RWPE2 (cell line): ENCODE measurements at regions not wholly inside any gene's neighbourhood (a gene's known extent, or its start where the extent isn't known, plus 50 kb on each side); places are given as distances from the start of the nearest gene placed in this dataset.

ENCODE experiments used
- ATAC-seq: fragments of 200-7000 bp; cut with Tn5 transposase; 3 replicates; pipeline ENCODE4 v1.9.1; 2021; ENCODE audit warnings: low read depth
- DNase-seq: peaks from one replicate; pipeline ENCODE4 v3.0.0-alpha.2; 2020; ENCODE audit warnings: low spot score
- H3K27ac ChIP-seq: fragments of 450-650 bp; 2 replicates; pipeline ENCODE4 v1.5.1; 2017; ENCODE audit warnings: mild to moderate bottlenecking; ENCODE audit not compliant: poor library complexity, severe bottlenecking
- H3K27me3 ChIP-seq: fragments of 250-450 bp; sonication (Bioruptor Pico); 2 replicates; pipeline ENCODE4 v1.5.1; 2021; ENCODE audit warnings: mild to moderate bottlenecking, moderate library complexity; ENCODE audit not compliant: insufficient read depth, poor library complexity, severe bottlenecking
- H3K36me3 ChIP-seq: fragments of 250-450 bp; sonication (Bioruptor Pico); 2 replicates; pipeline ENCODE4 v1.5.1; 2020; ENCODE audit warnings: low read depth, mild to moderate bottlenecking, moderate library complexity
- H3K4me1 ChIP-seq: fragments of 250-450 bp; sonication (Bioruptor Pico); 2 replicates; pipeline ENCODE4 v1.5.1; 2021; ENCODE audit warnings: mild to moderate bottlenecking, moderate library complexity; ENCODE audit not compliant: insufficient read depth, poor library complexity, severe bottlenecking
- H3K4me3 ChIP-seq: fragments of 250-450 bp; sonication (Bioruptor Pico); 2 replicates; pipeline ENCODE4 v1.5.1; 2021; ENCODE audit warnings: mild to moderate bottlenecking, moderate library complexity; ENCODE audit not compliant: severe bottlenecking
- H3K9me3 ChIP-seq: fragments of 250-450 bp; sonication (Bioruptor Pico); 2 replicates; pipeline ENCODE4 v1.5.1; 2021; ENCODE audit warnings: mild to moderate bottlenecking, moderate library complexity; ENCODE audit not compliant: severe bottlenecking
- CTCF ChIP-seq: fragments of 450-650 bp; IDR thresholded peaks from one replicate; pipeline ENCODE4 v1.5.1; 2017; ENCODE audit warnings: mild to moderate bottlenecking, moderate library complexity; ENCODE audit not compliant: poor library complexity, severe bottlenecking

- DNase-seq (no peak), ATAC-seq (no peak)
- Histone ChIP-seq H3K36me3 (no peaks in the 10 kb centered on the region), H3K27me3 (no peaks in the 10 kb centered on the region), H3K9me3 (no peaks in the 10 kb centered on the region), H3K27ac (no peak overlapping the region), H3K4me1 (peaks cover 24% of the 10 kb centered on the region), H3K4me3 (no peak overlapping the region)
- no peak for TF ChIP-seq CTCF
These were observed 125.0 kb downstream of the C6orf118 start for GRCh38 chr6:165184192-165184979.

DNA sequence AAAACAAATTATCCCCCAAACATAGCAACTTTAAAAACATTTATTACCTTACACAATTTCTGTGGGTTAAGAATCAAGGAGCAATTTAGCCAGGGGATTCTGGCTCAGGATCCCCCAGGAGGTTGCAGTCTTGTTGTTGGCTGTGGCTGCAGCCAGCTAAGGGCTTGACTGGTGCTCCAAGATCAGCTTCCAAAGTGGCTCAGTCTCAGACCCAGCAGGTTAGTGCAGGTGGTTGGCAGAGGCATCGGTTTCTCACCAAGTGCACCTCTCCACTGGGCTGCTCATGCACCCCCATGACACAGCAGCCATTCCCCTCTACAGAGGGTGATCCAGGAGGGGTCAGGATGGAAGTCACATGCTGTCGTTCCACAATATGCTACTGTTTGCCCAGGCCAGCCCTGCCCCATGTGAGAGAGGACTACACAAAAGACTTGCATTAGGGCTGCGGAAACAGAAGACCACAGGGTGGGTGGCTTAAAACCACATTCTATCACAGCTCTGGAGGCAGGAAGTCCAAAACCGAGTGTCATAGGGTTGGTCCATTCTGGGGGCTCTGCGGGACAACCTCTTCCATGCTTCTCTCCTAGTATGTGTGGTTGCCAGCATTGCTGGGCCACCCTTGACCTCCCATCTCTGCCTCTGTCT lies 125.8 kb downstream of the C6orf118 start:
- Histone ChIP-seq H3K9me3 (no peaks in the 10 kb centered on the region), H3K27me3 (no peaks in the 10 kb centered on the region), H3K27ac (peak overlapping the region; percentile 84), H3K4me1 (peaks cover 31% of the 10 kb centered on the region), H3K36me3 (no peaks in the 10 kb centered on the region), H3K4me3 (no peak overlapping the region)
- no peak for DNase-seq
- TF ChIP-seq CTCF, result no peak
- no peak for ATAC-seq

DNA sequence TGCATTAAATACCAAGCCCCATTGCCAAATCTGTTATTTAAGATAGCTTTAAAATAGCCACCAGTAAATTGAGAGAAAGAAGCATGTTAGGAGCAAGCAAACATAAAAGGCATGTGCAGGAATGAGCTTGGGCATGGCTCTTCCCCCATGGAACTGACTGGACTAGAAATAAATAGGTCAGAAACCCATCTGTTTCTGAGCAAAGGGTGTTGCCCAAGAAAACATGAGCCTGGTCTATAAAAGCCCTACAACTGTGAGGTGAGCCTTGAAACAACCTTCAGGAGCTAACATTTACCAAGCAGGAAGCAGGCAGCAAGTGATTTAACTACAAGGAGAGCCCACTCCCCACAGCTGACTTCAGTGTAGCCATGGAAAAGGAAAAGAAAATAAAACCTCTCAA lies 126.3 kb downstream of the C6orf118 start:
- no peak for ATAC-seq
- H3K4me1 ChIP-seq, result peaks cover 37% of the 10 kb centered on the region
- H3K9me3 ChIP-seq, result no peaks in the 10 kb centered on the region
- TF ChIP-seq CTCF, result no peak
- no peaks in the 10 kb centered on the region for H3K27me3 ChIP-seq
- H3K27ac ChIP-seq, result peak overlapping the region; percentile 84
- no peaks in the 10 kb centered on the region for H3K36me3 ChIP-seq
- no peak overlapping the region for H3K4me3 ChIP-seq
- DNase-seq, result no peak

DNA sequence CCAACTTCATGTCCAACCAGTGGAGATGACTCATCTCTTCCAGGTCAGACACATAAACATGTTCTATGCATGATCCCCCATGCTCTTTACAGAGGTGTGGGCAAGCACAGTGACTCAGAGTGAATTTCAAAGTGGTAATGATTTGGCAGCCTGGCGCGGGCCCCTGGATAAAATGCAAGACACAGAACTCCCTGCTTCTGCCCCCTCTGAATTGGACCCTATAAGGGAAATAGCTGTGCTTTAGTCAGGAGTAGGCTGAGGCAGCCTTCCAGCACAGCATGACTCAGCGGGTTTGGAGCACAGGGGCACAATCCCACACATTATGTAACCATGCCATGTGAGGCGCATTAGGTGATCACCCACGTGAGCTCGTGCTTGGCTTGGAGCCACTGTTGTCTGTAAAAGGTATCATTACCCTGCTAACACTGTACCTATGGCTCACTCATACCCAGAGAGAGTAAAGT lies 127.4 kb downstream of the C6orf118 start:
- TF ChIP-seq CTCF, result no peak
- H3K4me3 ChIP-seq, result no peak overlapping the region

DNA sequence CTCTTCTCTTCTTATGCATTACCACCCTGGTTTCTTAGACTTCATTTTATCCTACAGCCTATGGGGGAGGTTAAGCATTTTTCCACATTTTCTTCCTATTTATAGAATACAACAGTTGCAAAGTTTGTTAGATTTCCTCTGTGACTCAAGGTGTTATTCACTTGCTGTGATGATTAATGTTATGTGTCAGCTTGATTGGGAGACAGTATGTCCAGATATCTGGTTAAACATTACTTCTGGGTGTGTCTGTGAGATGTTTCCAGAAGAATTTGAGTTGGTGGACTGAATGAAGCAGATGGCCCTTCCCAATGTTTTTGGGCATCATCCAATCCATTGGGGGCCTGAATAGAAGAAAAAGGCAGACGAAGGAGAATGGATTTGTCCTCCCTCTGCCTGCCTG lies 131.3 kb downstream of the C6orf118 start:
- DNase-seq (no peak), ATAC-seq (peak; percentile 73)
- Histone ChIP-seq H3K27ac (peak overlapping the region; percentile 87), H3K36me3 (no peaks in the 10 kb centered on the region), H3K4me1 (peaks cover 48% of the 10 kb centered on the region), H3K27me3 (no peaks in the 10 kb centered on the region), H3K9me3 (peaks cover 5% of the 10 kb centered on the region), H3K4me3 (no peak overlapping the region)
- no peak for TF ChIP-seq CTCF

More for the DNA sequence above, 127.4 kb downstream of the C6orf118 start:
- DNase-seq (peak; percentile 92), ATAC-seq (peak; percentile 89)
- Histone ChIP-seq H3K4me1 (peaks cover 48% of the 10 kb centered on the region), H3K36me3 (no peaks in the 10 kb centered on the region), H3K27ac (peak overlapping the region; percentile 84), H3K9me3 (no peaks in the 10 kb centered on the region), H3K27me3 (no peaks in the 10 kb centered on the region)
